ENCODE measurements at regions not wholly inside any gene's neighbourhood (a gene's known extent, or its start where the extent isn't known, plus 50 kb on each side); places are given as distances from the start of the nearest gene placed in this dataset.
"Not testable (repeated sequence)": the region's sequence is repeated elsewhere in the genome, so short reads cannot be mapped to it uniquely, and the experiment has no call there.

GRCh38 chr14:41051801-41052200, 554.9 kb upstream of the LRFN5 start:
- DNase-seq = no peak

- no peak for DNase-seq
Observed at GRCh38 chr14:41047763-41048162, 558.9 kb upstream of the LRFN5 start.

- DNase-seq = no peak
Observed at GRCh38 chr14:41037388-41037787, 569.3 kb upstream of the LRFN5 start.

GRCh38 chr14:41034969-41035368, 571.7 kb upstream of the LRFN5 start:
- DNase-seq = no peak

- no peak for DNase-seq
Observed at GRCh38 chr14:41022932-41023331, 583.7 kb upstream of the LRFN5 start.

- no peak for DNase-seq
Observed at GRCh38 chr14:41016213-41016612, 590.5 kb upstream of the LRFN5 start.

GRCh38 chr14:41000350-41000749, 606.3 kb upstream of the LRFN5 start:
- no peak for DNase-seq

- no peak for DNase-seq
Observed at GRCh38 chr14:40989260-40989659, 617.4 kb upstream of the LRFN5 start.

GRCh38 chr14:40987481-40987880, 619.2 kb upstream of the LRFN5 start:
- no peak for DNase-seq

GRCh38 chr14:40986655-40987054, 620.0 kb upstream of the LRFN5 start:
- no peak for DNase-seq

GRCh38 chr14:40985584-40985983, 621.1 kb upstream of the LRFN5 start:
- no peak for DNase-seq

GRCh38 chr14:40983604-40984003, 623.1 kb upstream of the LRFN5 start:
- DNase-seq = no peak

- DNase-seq = no peak
Observed at GRCh38 chr14:40981247-40981646, 625.4 kb upstream of the LRFN5 start.

- DNase-seq = not testable (repeated sequence)
Observed at GRCh38 chr14:40960257-40960656, 646.4 kb upstream of the LRFN5 start.

- no peak for DNase-seq
Observed at GRCh38 chr14:40955131-40955505, 651.6 kb upstream of the LRFN5 start.

- DNase-seq = not testable (repeated sequence)
Observed at GRCh38 chr14:40954448-40955130, 652.1 kb upstream of the LRFN5 start.

GRCh38 chr14:40944521-40944920, 662.2 kb upstream of the LRFN5 start:
- DNase-seq = no peak

- no peak for DNase-seq
Observed at GRCh38 chr14:40936861-40937260, 669.8 kb upstream of the LRFN5 start.

GRCh38 chr14:40920380-40920779, 686.3 kb upstream of the LRFN5 start:
- DNase-seq = no peak

GRCh38 chr14:40911141-40911540, 695.5 kb upstream of the LRFN5 start:
- DNase-seq = no peak

- DNase-seq = no peak
Observed at GRCh38 chr14:40909906-40910305, 696.8 kb upstream of the LRFN5 start.

- no peak for DNase-seq
Observed at GRCh38 chr14:40903709-40904108, 703.0 kb upstream of the LRFN5 start.

GRCh38 chr14:40899435-40899834, 707.2 kb upstream of the LRFN5 start:
- no peak for DNase-seq

GRCh38 chr14:40894846-40895245, 711.8 kb upstream of the LRFN5 start:
- DNase-seq = no peak

- DNase-seq = no peak
Observed at GRCh38 chr14:40889126-40889525, 717.5 kb upstream of the LRFN5 start.

GRCh38 chr14:40887912-40888311, 718.8 kb upstream of the LRFN5 start:
- DNase-seq = no peak

Measured in hematopoietic multipotent progenitor cell treated with erythropoietin and hydrocortisone succinate and interleukin-3 and kit ligand, for 6 days (in vitro differentiated cells).